Keratinocyte (primary cell): ENCODE measurements at regions not wholly inside any gene's neighbourhood (a gene's known extent, or its start where the extent isn't known, plus 50 kb on each side); places are given as distances from the start of the nearest gene placed in this dataset.

Experiments used
- DNase-seq: peaks from one replicate; pipeline ENCODE4 v3.0.0-alpha.2; 2011; ENCODE audit warnings: low read depth, missing footprints, low spot score
- FAIRE-seq: peaks from 2 replicates; lab custom pipeline; 2011; peaks lifted over from hg19 to GRCh38; lab: Jason Lieb, UNC
- H2AFZ ChIP-seq: 2 replicates; pipeline ENCODE4 v1.6.0; 2012; ENCODE audit warnings: low read length, control low read depth, inconsistent platforms; ENCODE audit not compliant: control insufficient read depth
- H3K27ac ChIP-seq: 2 replicates; pipeline ENCODE4 v1.5.1; 2011; ENCODE audit warnings: low read length; ENCODE audit not compliant: control insufficient read depth, insufficient read depth
- H3K27me3 ChIP-seq: 3 replicates; pipeline ENCODE4 v1.6.0; 2011; ENCODE audit warnings: low read length; ENCODE audit not compliant: control insufficient read depth, insufficient read depth; ENCODE audit errors: extremely low read depth
- H3K36me3 ChIP-seq, 2 experiments: 2 replicates in 1 of 2; 3 replicates in 1 of 2; pipeline ENCODE4 v1.5.1; 2011; ENCODE audit warnings: low read length in 2 of 2, mild to moderate bottlenecking in 1 of 2; ENCODE audit not compliant: control insufficient read depth in 2 of 2, insufficient read depth in 2 of 2; ENCODE audit errors: extremely low read depth in 1 of 2
- H3K4me1 ChIP-seq: 3 replicates; pipeline ENCODE4 v1.5.1; 2011; ENCODE audit warnings: low read length; ENCODE audit not compliant: control insufficient read depth, insufficient read depth; ENCODE audit errors: extremely low read depth
- H3K4me2 ChIP-seq: 3 replicates; pipeline ENCODE4 v1.6.0; 2011; ENCODE audit warnings: low read depth, low read length; ENCODE audit not compliant: control insufficient read depth, insufficient read depth; ENCODE audit errors: extremely low read depth
- H3K4me3 ChIP-seq, 3 experiments: fragments of 200-600 bp in 1 of 3; sonication (generic) in 1 of 3; 2 replicates in 2 of 3; 3 replicates in 1 of 3; pipeline ENCODE4 v1.5.1; 2011 to 2016; ENCODE audit warnings: low read length in 3 of 3, mild to moderate bottlenecking in 3 of 3, control low read depth in 2 of 3, inconsistent platforms in 1 of 3, low read depth in 1 of 3, mixed read lengths in 1 of 3, mixed run types in 1 of 3, moderate library complexity in 1 of 3; ENCODE audit not compliant: control insufficient read depth in 2 of 3, insufficient read depth in 2 of 3; ENCODE audit errors: extremely low read depth in 1 of 3
- H3K79me2 ChIP-seq: 2 replicates; pipeline ENCODE4 v1.6.0; 2012; ENCODE audit warnings: low read length; ENCODE audit not compliant: control insufficient read depth, insufficient read depth
- H3K9ac ChIP-seq: 3 replicates; pipeline ENCODE4 v1.6.0; 2011; ENCODE audit warnings: low read length; ENCODE audit not compliant: control insufficient read depth, insufficient read depth; ENCODE audit errors: extremely low read depth
- H3K9me1 ChIP-seq: 3 replicates; pipeline ENCODE4 v1.6.0; 2011; ENCODE audit warnings: low read length; ENCODE audit not compliant: control insufficient read depth, insufficient read depth; ENCODE audit errors: extremely low read depth
- H3K9me3 ChIP-seq: 2 replicates; pipeline ENCODE4 v1.5.1; 2012; ENCODE audit warnings: low read depth, low read length; ENCODE audit not compliant: control insufficient read depth
- H4K20me1 ChIP-seq: 3 replicates; pipeline ENCODE4 v1.6.0; 2011; ENCODE audit warnings: low read length; ENCODE audit not compliant: control insufficient read depth, insufficient read depth; ENCODE audit errors: extremely low read depth
- CTCF ChIP-seq, 3 experiments: IDR thresholded peaks in 1 of 3; conservative IDR thresholded peaks in 1 of 3; optimal IDR thresholded peaks in 1 of 3; 2 replicates in 2 of 3; 3 replicates in 1 of 3; pipeline versions ENCODE3 to v1.5.1; 2011; ENCODE audit warnings: low read length in 3 of 3, mild to moderate bottlenecking in 3 of 3, moderate library complexity in 2 of 3, control low read depth in 1 of 3, inconsistent platforms in 1 of 3; ENCODE audit not compliant: insufficient read depth in 2 of 3; ENCODE audit errors: extremely low read depth in 1 of 3
- EZH2 ChIP-seq: IDR thresholded peaks from one replicate; pipeline ENCODE4 v1.6.1; 2012; ENCODE audit warnings: inconsistent platforms, mild to moderate bottlenecking, low read length, moderate library complexity
- dilution Hi-C: fragments of 300-500 bp; cut with MboI; formaldehyde crosslinking; loops from one replicate; pipeline ENCODE4 v1.7.0; 2020; ENCODE audit warnings: low sequenced_read_pairs; ENCODE audit not compliant: extremely low pct_ligation_motif_present

- dilution Hi-C loops: no loop called here
Observed at GRCh38 chr3:22980346-22980745, 222.8 kb upstream of the UBE2E2 start.

GRCh38 chr3:22981166-22981565 lies 222.0 kb upstream of the UBE2E2 start:
- DNase-seq (no peak), FAIRE-seq (no peak)
- TF ChIP-seq EZH2 (no peak), CTCF (optimal IDR thresholded peaks at IDR 0.05 in 1 of 3, IDR thresholded peaks at IDR 0.05 in 1 of 3, conservative IDR thresholded peaks at IDR 0.05 in 1 of 3; ENCODE audit: extremely low read depth in 1 of 3, insufficient read depth in 2 of 3, low read length in 3 of 3) (no peak)
- no peaks in the 10 kb centered on the region for H3K9me3 ChIP-seq
- no peaks in the 10 kb centered on the region for H3K79me2 ChIP-seq
- peaks cover 12% of the 10 kb centered on the region for H3K27me3 ChIP-seq
- no peaks in the 10 kb centered on the region for H3K9me1 ChIP-seq
- no peaks in the 10 kb centered on the region for H3K36me3 ChIP-seq
- H3K4me1 ChIP-seq: no peaks in the 10 kb centered on the region
- H3K9ac ChIP-seq: no peak overlapping the region
- no peak overlapping the region for H3K27ac ChIP-seq
- no peak overlapping the region for H2AFZ ChIP-seq
- H3K4me2 ChIP-seq: no peak overlapping the region
- no peaks in the 10 kb centered on the region for H4K20me1 ChIP-seq
- H3K4me3 ChIP-seq: no peak overlapping the region
- dilution Hi-C loops: no loop called here

More at GRCh38 chr3:22980346-22980745, 222.8 kb upstream of the UBE2E2 start:
- H3K9me1 ChIP-seq: no peaks in the 10 kb centered on the region
- H3K4me1 ChIP-seq: no peaks in the 10 kb centered on the region
- no peaks in the 10 kb centered on the region for H4K20me1 ChIP-seq
- no peak overlapping the region for H3K9ac ChIP-seq
- FAIRE-seq (no peak), DNase-seq (no peak)
- no peaks in the 10 kb centered on the region for H3K9me3 ChIP-seq
- H2AFZ ChIP-seq: no peak overlapping the region
- H3K27ac ChIP-seq: no peak overlapping the region
- H3K27me3 ChIP-seq: peaks cover 6% of the 10 kb centered on the region
- no peak overlapping the region for H3K4me3 ChIP-seq
- H3K4me2 ChIP-seq: no peak overlapping the region
- H3K36me3 ChIP-seq: no peaks in the 10 kb centered on the region
- no peak for TF ChIP-seq EZH2
- no peak for TF ChIP-seq CTCF (optimal IDR thresholded peaks at IDR 0.05 in 1 of 3, IDR thresholded peaks at IDR 0.05 in 1 of 3, conservative IDR thresholded peaks at IDR 0.05 in 1 of 3; ENCODE audit: extremely low read depth in 1 of 3, insufficient read depth in 2 of 3, low read length in 3 of 3)
- H3K79me2 ChIP-seq: no peaks in the 10 kb centered on the region
